A673 (cell line): ENCODE measurements at regions not wholly inside any gene's neighbourhood (a gene's known extent, or its start where the extent isn't known, plus 50 kb on each side); places are given as distances from the start of the nearest gene placed in this dataset.

Source experiments
- BruUV-seq: library from RNA; stranded (reverse); fragments of 400-500 nt; replicated peaks from 2 replicates; lab custom pipeline; 2021; lab: Mats Ljungman, UMichigan
- CTCF ChIA-PET: fragments of 300-600 bp; sonication (Branson Sonifier 250); formaldehyde crosslinking; loops from one replicate; lab custom pipeline; 2022; ENCODE audit warnings: antibody characterized with exemption; lab: Charles Lee
- POLR2A ChIA-PET: fragments of 300-600 bp; sonication (Branson Sonifier 250); formaldehyde crosslinking; loops from one replicate; lab custom pipeline; 2022; ENCODE audit warnings: antibody characterized with exemption; ENCODE audit not compliant: low non-redundant PET; lab: Charles Lee
- DNase-seq: peaks from one replicate; pipeline ENCODE4 v3.0.0-alpha.2; 2015; ENCODE audit warnings: low spot score
- H3K27ac ChIP-seq: fragments of 200-600 bp; sonication (generic); 2 replicates; pipeline ENCODE4 v1.5.1; 2016; ENCODE audit warnings: mixed run types, low read depth, mild to moderate bottlenecking, mixed read lengths, antibody characterized with exemption, low read length; ENCODE audit not compliant: poor library complexity, severe bottlenecking
- H3K27me3 ChIP-seq: fragments of 200-600 bp; sonication (generic); replicated peaks from 2 replicates; pipeline ENCODE4 v1.6.1; 2017; ENCODE audit warnings: mixed run types, low read depth, mild to moderate bottlenecking, mixed read lengths, antibody characterized with exemption, low read length; ENCODE audit not compliant: insufficient read depth, poor library complexity
- H3K36me3 ChIP-seq: fragments of 200-600 bp; sonication (generic); 2 replicates; pipeline ENCODE4 v1.6.1; 2016; ENCODE audit warnings: mixed run types, mild to moderate bottlenecking, mixed read lengths, antibody characterized with exemption, low read length; ENCODE audit not compliant: insufficient read depth, poor library complexity, severe bottlenecking
- H3K4me1 ChIP-seq: fragments of 200-600 bp; sonication (generic); 2 replicates; pipeline ENCODE4 v1.6.1; 2017; ENCODE audit warnings: mixed run types, mild to moderate bottlenecking, mixed read lengths, antibody characterized with exemption, low read length; ENCODE audit not compliant: insufficient read depth, poor library complexity, severe bottlenecking
- H3K4me3 ChIP-seq: fragments of 200-600 bp; sonication (generic); 2 replicates; pipeline ENCODE4 v1.5.1; 2016; ENCODE audit warnings: low read depth, mixed run types, mild to moderate bottlenecking, mixed read lengths, low read length; ENCODE audit not compliant: poor library complexity, severe bottlenecking
- H3K9me3 ChIP-seq: fragments of 200-600 bp; sonication (generic); 2 replicates; pipeline ENCODE4 v1.6.1; 2016; ENCODE audit warnings: mixed run types, low read depth, mild to moderate bottlenecking, mixed read lengths, antibody characterized with exemption, low read length; ENCODE audit not compliant: poor library complexity, severe bottlenecking
- CTCF ChIP-seq: fragments of 300-800, 200-600 bp; sonication (generic); conservative IDR thresholded peaks from 2 replicates; pipeline ENCODE4 v1.5.1; 2017; ENCODE audit warnings: low read depth, mild to moderate bottlenecking, antibody characterized with exemption, low read length, moderate library complexity, mixed read lengths
- EZH2 ChIP-seq: fragments of 200-600 bp; sonication (generic); IDR thresholded peaks from 2 replicates; pipeline ENCODE4 v1.6.1; 2017; ENCODE audit warnings: borderline replicate concordance, low read depth, mild to moderate bottlenecking, mixed read lengths, antibody characterized with exemption, low read length; ENCODE audit not compliant: poor library complexity, severe bottlenecking
- intact Hi-C: fragments of 100-400 bp; cut with micrococcal nuclease; formaldehyde crosslinking; loops from one replicate; pipeline ENCODE4 v1.10.0; 2022; ENCODE audit not compliant: unreplicated experiment

GRCh38 chr18:76644580-76644979 lies 149.5 kb upstream of the ZNF516 start:
- intact Hi-C loops, result no loop called here

GRCh38 chr18:76643996-76644395 lies 149.0 kb upstream of the ZNF516 start:
- no peak overlapping the region for H3K27ac ChIP-seq
- intact Hi-C loops, result no loop called here
- TF ChIP-seq EZH2 (no peak), CTCF (no peak)
- H3K4me3 ChIP-seq, result no peak overlapping the region
- CTCF ChIA-PET, result no interaction called here
- no peaks in the 10 kb centered on the region for H3K36me3 ChIP-seq
- BruUV-seq, result no TSS peak
- POLR2A ChIA-PET, result no interaction called here
- DNase-seq, result no peak
- no peaks in the 10 kb centered on the region for H3K27me3 ChIP-seq
- no peaks in the 10 kb centered on the region for H3K4me1 ChIP-seq
- no peaks in the 10 kb centered on the region for H3K9me3 ChIP-seq

More at GRCh38 chr18:76644580-76644979, 149.5 kb upstream of the ZNF516 start:
- no peak for TF ChIP-seq EZH2
- no peak for TF ChIP-seq CTCF
- no peak for DNase-seq
- no peaks in the 10 kb centered on the region for H3K36me3 ChIP-seq
- BruUV-seq, result no TSS peak
- H3K27ac ChIP-seq, result no peak overlapping the region
- H3K4me3 ChIP-seq, result no peak overlapping the region
- POLR2A ChIA-PET, result no interaction called here
- no peaks in the 10 kb centered on the region for H3K9me3 ChIP-seq
- no peaks in the 10 kb centered on the region for H3K4me1 ChIP-seq
- no peaks in the 10 kb centered on the region for H3K27me3 ChIP-seq
- CTCF ChIA-PET, result no interaction called here

GRCh38 chr18:76643199-76643598 lies 148.2 kb upstream of the ZNF516 start:
- DNase-seq, result no peak
- no peaks in the 10 kb centered on the region for H3K9me3 ChIP-seq
- no peak overlapping the region for H3K27ac ChIP-seq
- intact Hi-C loops, result no loop called here
- H3K27me3 ChIP-seq, result no peaks in the 10 kb centered on the region
- no peak for TF ChIP-seq CTCF
- no peak for TF ChIP-seq EZH2
- no peaks in the 10 kb centered on the region for H3K4me1 ChIP-seq
- no TSS peak for BruUV-seq
- ChIA-PET CTCF (interaction anchor here (0.6 kb wide), 1 partner anchor 353 kb away, joined by 5 read pairs; no protein-coding TSS in a partner anchor), POLR2A (no interaction called here)
- H3K4me3 ChIP-seq, result no peak overlapping the region
- H3K36me3 ChIP-seq, result no peaks in the 10 kb centered on the region
